Spleen (tissue), 7 donors: ENCODE measurements at regions not wholly inside any gene's neighbourhood (a gene's known extent, or its start where the extent isn't known, plus 50 kb on each side); places are given as distances from the start of the nearest gene placed in this dataset.

Source experiments
- POLR2A ChIP-seq, 3 donors: fragments of 450-650 bp; IDR thresholded peaks; one replicate each; pipeline ENCODE4 v1.5.1; 2017; ENCODE audit warnings: antibody characterized with exemption in 3 of 3, mild to moderate bottlenecking in 1 of 3
- POLR2AphosphoS5 ChIP-seq, 3 donors: sonication (generic); formaldehyde crosslinking; IDR thresholded peaks; one replicate each; pipeline ENCODE4 v1.5.1; 2017; ENCODE audit warnings: antibody characterized with exemption in 3 of 3
- TF ChIP-seq, protein P1 (sequence below), 11 experiments: fragments of 200-600 bp in 7 of 11; fragments of 450-650 bp in 4 of 11; sonication (generic) in 4 of 11; IDR thresholded peaks in 8 of 11; conservative IDR thresholded peaks in 3 of 11; 1 replicate in 7 of 11; 2 replicates in 4 of 11; pipeline versions ENCODE4 v1.4.0 to v1.8.0; 2016 to 2021; ENCODE audit warnings: antibody characterized with exemption in 11 of 11, inconsistent platforms in 4 of 11, mild to moderate bottlenecking in 1 of 11
- donor health status: DM: no; HTN: no; CAD: no; lungs with moderate emphysema.
- donor health status: DM: no; HTN: no; CAD: no.
- donor health status: DM: no; HTN: no; CAD: no.

DNA sequence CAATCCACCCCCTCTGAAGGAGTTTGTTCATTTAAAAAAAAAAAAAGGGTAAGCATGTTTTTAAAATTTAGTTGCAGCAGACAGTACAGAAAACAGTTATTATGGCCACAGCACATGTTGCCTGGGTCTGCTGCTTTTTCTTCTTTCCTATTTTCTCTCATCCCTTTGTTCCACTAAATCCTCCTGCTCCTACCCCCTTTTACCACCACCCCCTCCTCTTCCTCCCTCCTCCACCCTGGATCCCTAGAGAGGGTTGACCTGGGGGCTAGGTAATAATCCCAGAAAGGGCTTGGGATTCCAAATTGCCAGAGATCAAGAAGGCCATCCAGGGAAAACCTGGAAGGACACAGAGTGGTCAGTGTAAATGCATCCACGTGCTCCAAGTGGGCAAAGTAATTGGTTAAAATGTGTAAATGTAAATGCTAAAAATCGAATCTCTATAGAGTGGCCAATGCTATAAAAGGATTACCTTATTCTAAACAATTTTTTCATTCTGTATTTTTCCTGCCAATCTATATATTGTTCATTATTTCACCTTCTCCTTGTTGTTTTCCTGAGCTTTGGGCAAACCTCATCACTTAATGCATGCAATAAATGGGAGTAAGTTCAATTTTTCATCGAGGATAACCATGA lies 89.0 kb upstream of the PIK3CG start:
- TF ChIP-seq, protein P1, sequence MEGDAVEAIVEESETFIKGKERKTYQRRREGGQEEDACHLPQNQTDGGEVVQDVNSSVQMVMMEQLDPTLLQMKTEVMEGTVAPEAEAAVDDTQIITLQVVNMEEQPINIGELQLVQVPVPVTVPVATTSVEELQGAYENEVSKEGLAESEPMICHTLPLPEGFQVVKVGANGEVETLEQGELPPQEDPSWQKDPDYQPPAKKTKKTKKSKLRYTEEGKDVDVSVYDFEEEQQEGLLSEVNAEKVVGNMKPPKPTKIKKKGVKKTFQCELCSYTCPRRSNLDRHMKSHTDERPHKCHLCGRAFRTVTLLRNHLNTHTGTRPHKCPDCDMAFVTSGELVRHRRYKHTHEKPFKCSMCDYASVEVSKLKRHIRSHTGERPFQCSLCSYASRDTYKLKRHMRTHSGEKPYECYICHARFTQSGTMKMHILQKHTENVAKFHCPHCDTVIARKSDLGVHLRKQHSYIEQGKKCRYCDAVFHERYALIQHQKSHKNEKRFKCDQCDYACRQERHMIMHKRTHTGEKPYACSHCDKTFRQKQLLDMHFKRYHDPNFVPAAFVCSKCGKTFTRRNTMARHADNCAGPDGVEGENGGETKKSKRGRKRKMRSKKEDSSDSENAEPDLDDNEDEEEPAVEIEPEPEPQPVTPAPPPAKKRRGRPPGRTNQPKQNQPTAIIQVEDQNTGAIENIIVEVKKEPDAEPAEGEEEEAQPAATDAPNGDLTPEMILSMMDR (IDR thresholded peaks at IDR 0.05 in 8 of 11, conservative IDR thresholded peaks at IDR 0.05 in 3 of 11) = no peak
- TF ChIP-seq POLR2AphosphoS5 (IDR thresholded peaks at IDR 0.05) (no peak), POLR2A (IDR thresholded peaks at IDR 0.05) (no peak)
